T-helper 1 cell treated with Interleukin-12 subunit alpha and Interleukin-12 subunit beta and Interleukin-4 antibody, amounts not matched to agents 30 μg/mL and 1 μg/mL, for 36 hours (primary cell): ENCODE measurements at regions not wholly inside any gene's neighbourhood (a gene's known extent, or its start where the extent isn't known, plus 50 kb on each side); places are given as distances from the start of the nearest gene placed in this dataset.
"Not testable (repeated sequence)": the region's sequence is repeated elsewhere in the genome, so short reads cannot be mapped to it uniquely, and the experiment has no call there.

Experiments
- H3K27ac Mint-ChIP-seq: one replicate; pipeline ENCODE4 v1.8.0; 2021; ENCODE audit warnings: mild to moderate bottlenecking, mixed read lengths
- H3K27me3 Mint-ChIP-seq: one replicate; pipeline ENCODE4 v1.8.0; 2021; ENCODE audit warnings: low read depth, mixed read lengths
- H3K36me3 Mint-ChIP-seq: one replicate; pipeline ENCODE4 v1.8.0; 2021; ENCODE audit warnings: low read depth, mixed read lengths
- H3K4me1 Mint-ChIP-seq: one replicate; pipeline ENCODE4 v1.8.0; 2021; ENCODE audit warnings: low read depth, mixed read lengths
- H3K4me3 Mint-ChIP-seq: one replicate; pipeline ENCODE4 v1.8.0; 2021; ENCODE audit warnings: mild to moderate bottlenecking, moderate library complexity, mixed read lengths
- H3K9me3 Mint-ChIP-seq: one replicate; pipeline ENCODE4 v1.8.0; 2021; ENCODE audit warnings: mixed read lengths

DNA sequence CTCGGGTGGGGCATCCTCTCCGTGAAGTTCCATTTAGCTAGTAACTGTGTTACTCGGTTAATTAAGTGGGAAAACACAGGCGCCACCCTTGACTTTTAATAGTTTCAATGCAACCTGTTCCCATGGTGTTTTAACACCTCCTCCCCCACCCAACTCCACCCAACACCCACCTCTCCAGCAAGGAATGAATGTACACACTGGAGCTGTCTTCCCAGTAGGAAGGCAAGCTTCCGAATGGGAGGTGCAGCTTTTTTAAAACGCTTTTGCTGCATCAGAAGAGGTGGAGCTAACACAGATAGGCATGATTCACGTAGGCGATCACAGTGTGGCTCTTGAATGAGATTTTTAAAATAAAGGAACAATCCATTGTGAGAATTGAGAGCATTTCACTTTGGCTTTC, 73.8 kb upstream of the AGAP1 start:
- no peaks in the 10 kb centered on the region for H3K9me3 Mint-ChIP-seq
- no peaks in the 10 kb centered on the region for H3K27me3 Mint-ChIP-seq
- no peaks in the 10 kb centered on the region for H3K4me1 Mint-ChIP-seq
- H3K36me3 Mint-ChIP-seq = no peaks in the 10 kb centered on the region
- H3K27ac Mint-ChIP-seq = no peak overlapping the region
- H3K4me3 Mint-ChIP-seq = no peak overlapping the region

DNA sequence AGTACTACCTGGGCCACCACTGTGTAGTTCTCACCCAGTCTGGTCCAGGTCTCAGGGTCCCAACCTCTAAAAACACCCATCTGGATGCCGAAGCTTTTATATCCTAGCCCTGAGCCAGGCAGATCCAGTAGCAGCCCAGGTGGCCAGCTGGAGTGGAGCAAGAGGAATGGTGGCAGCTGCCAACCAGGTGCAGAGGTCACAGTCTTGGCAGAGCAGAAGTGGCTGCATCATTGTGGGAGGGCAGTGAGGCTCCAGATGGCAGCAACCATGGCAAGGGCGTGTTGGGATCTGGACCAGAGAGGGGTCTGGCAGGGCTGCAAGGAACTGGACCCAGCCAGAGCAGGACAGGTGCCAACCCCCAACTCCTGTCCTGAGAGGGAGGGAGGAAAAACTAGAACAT, 72.2 kb upstream of the AGAP1 start:
- Mint-ChIP-seq H3K27ac (no peak overlapping the region), H3K9me3 (no peaks in the 10 kb centered on the region), H3K4me1 (no peaks in the 10 kb centered on the region), H3K4me3 (no peak overlapping the region), H3K27me3 (no peaks in the 10 kb centered on the region), H3K36me3 (no peaks in the 10 kb centered on the region)

DNA sequence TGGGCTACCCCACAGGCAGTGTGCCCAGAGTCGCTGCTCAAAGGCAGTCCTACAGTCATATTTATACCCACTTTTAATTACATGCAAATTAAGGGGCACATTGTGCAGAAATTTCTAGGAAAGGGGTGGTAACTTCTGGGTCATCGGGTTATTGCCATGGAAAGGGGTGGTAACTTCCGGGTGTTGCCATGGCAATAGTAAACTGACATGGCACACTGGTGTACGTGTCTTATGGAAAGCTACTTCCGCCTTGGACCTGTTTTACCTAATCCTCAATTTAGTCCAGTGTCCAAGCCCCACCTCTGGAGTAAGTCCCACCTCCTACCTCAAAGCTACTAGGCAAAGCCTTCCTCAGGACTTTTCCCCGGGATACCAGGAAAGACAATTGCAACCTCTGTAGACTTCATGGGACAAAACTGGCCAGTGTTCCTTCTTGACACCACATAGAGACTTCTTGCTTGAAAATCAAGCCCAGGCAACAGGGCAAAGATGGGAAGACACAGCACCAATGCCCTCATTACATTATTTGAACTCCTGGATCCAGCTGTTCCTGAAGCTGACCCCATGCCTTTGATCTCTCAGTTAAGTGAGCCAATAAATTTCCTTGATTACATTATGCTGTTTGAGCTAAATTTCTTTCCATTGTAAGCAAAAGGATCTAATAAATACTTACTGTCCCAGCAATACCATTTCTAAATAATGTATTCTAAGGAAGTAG, 63.3 kb upstream of the AGAP1 start:
- Mint-ChIP-seq H3K4me3 (no peak overlapping the region), H3K27ac (no peak overlapping the region), H3K9me3 (no peaks in the 10 kb centered on the region), H3K4me1 (no peaks in the 10 kb centered on the region), H3K27me3 (no peaks in the 10 kb centered on the region), H3K36me3 (no peaks in the 10 kb centered on the region)

DNA sequence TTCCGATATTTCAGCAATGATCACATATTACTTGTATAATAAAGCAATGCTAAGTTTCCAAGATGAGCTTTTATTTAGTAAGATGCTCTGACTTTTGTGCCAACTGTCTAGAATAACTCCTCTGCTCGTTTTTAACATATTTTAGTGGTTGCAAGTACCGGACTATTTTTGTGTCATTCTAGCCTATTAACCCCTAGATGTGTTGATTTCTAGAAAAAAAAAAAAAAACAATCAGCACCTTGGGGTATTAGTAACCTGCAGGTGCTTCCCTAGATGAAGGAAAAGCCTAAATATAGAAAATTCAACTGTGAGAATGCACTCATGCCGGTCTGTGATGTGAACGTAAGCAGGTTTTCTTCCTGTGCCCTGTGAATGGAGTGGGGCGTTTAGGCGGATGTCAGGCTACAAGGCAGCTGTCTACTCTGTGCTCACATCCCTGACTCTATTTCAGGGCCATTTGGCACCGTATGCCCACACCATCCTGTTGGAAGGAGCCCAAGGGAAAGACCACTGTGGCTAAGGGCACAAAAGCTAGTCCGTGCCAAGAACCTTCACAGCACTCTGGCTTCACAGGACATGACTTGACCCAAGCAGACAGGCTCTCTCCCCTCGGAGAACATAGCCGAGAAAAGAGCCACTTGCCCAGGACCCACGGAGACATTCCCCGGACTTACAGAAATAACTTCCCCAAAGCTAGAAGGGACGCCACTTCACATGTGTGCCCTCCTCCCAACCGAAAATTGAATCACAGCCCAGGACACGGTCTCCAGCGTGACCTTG, 60.9 kb upstream of the AGAP1 start:
- Mint-ChIP-seq H3K36me3 (no peaks in the 10 kb centered on the region), H3K27me3 (no peaks in the 10 kb centered on the region)

DNA sequence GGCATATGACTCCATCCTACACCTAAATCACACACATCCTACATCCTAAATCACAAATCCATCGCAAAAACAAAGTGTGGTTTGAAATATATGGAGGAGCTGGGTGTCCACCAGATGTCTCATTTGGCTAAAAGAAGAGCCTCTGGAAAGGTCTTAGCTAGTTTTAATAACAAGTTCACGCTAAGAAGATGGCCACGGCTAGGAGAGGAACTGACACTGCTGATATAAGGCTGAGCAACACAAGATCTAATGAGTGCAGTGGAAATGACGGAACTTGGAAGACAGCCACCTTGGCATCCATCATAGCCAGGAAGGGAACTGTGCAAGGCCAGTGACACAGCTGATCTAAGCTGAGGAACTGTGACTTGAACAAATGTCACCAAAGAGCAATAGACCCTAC, 60.0 kb upstream of the AGAP1 start:
- Mint-ChIP-seq H3K27ac (no peak overlapping the region), H3K4me1 (no peaks in the 10 kb centered on the region), H3K9me3 (no peaks in the 10 kb centered on the region), H3K4me3 (no peak overlapping the region), H3K27me3 (peaks cover 3% of the 10 kb centered on the region), H3K36me3 (no peaks in the 10 kb centered on the region)

More for the DNA sequence above, 60.9 kb upstream of the AGAP1 start:
- Mint-ChIP-seq H3K4me3 (no peak overlapping the region), H3K27ac (no peak overlapping the region), H3K4me1 (no peaks in the 10 kb centered on the region), H3K9me3 (no peaks in the 10 kb centered on the region)

DNA sequence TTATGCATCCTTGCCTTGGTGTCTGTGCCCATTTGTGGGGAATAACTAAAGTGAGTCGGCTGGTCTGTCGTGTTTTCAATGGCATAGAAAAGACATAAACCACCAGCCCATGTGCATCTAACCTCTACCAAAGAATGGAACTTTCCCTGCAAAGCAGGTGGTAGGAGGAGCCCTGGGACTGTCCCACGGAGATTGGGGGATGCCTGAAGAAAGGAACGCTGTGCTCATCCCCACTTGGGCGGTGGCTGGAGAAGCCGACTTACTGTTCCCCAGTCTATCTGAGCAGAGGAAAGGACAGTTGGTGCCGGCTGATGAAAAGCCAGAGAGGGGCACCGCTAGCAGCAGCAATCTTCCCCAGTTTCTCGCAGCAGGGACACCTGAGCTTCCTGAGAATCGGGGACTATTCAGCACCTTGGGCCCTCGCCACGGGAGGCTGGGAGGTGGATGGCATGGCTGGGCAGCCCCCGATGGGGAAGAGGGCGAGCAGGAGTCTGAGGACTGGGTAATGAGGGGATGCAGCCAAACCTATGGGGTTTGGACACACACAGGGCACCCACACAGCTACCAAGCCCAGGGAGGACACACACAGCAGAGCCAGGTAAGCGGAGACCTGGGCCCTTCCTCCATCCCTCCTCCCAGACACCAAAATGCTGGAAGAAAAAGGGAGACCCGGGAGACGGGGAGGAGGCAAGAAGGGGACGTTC, 53.7 kb upstream of the AGAP1 start:
- Mint-ChIP-seq H3K4me1 (no peaks in the 10 kb centered on the region), H3K27ac (no peak overlapping the region), H3K27me3 (peaks cover 9% of the 10 kb centered on the region), H3K9me3 (no peaks in the 10 kb centered on the region), H3K36me3 (no peaks in the 10 kb centered on the region), H3K4me3 (no peak overlapping the region)

DNA sequence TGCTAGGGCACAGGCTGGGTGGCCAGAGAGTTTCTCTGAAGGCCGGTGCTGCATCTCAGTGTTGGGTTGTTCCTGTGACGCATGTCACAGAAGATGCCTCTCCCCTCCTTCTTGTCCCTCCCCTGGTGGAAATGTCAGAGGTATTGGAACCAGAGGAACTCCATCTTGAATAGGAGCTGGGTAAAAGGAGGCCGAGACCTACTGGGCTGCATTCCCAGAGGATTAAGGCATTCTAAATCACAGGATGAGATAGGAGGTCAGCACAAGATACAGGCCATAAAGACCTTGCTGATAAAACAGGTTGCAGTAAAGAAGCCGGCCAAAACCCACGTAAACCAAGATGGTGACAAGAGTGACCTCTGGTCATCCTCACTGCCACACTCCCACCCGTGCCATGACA, 50.3 kb upstream of the AGAP1 start:
- H3K36me3 Mint-ChIP-seq, H3K27ac Mint-ChIP-seq, H3K27me3 Mint-ChIP-seq, H3K4me1 Mint-ChIP-seq, H3K9me3 Mint-ChIP-seq, H3K4me3 Mint-ChIP-seq: not testable (repeated sequence)
